ENCODE measurements at regions not wholly inside any gene's neighbourhood (a gene's known extent, or its start where the extent isn't known, plus 50 kb on each side); places are given as distances from the start of the nearest gene placed in this dataset.
"Not testable (repeated sequence)": the region's sequence is repeated elsewhere in the genome, so short reads cannot be mapped to it uniquely, and the experiment has no call there.

DNA sequence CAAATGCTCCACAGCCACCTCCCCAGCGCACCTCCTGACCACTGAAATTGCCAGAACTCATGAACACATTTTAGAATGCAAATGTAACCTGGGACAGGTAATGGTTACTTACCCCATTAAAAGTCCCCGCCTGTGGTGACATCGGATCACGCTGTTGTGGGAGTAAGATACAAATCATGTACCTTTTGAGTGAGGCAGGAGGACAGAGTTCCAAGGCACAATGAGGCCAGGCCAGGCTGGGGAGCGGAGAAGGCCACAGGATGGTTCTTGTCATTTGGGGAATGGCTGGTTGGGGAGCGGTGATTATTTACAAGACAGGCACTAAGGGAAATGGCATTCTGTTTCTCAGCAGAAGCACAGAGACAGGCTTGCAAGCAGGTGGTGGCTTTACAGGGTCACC, 490.0 kb downstream of the EDEM1 start:
- no peak for DNase-seq (ENCODE audit: low read depth in 2 of 2, low spot score in 1 of 2)

DNA sequence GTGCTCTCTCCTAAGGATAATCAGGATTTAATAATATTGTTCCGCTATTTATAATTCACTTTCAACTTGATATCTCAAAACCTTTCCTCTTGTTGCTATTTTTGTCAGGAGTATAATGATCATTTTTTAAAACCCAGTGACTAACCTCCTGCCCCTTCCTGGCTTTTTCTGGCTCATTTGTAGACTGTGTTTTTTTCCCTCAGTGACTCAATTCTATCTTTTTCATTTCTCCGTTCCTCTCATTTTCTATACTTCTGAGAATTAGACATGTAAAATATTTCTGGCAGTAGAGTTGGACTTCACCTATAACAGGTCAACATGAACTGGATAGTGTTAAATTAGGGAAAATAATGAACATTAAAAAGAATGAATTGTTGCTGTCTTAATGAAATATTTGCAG, 490.7 kb downstream of the EDEM1 start:
- DNase-seq (ENCODE audit: low read depth in 2 of 2, low spot score in 1 of 2): no peak

DNA sequence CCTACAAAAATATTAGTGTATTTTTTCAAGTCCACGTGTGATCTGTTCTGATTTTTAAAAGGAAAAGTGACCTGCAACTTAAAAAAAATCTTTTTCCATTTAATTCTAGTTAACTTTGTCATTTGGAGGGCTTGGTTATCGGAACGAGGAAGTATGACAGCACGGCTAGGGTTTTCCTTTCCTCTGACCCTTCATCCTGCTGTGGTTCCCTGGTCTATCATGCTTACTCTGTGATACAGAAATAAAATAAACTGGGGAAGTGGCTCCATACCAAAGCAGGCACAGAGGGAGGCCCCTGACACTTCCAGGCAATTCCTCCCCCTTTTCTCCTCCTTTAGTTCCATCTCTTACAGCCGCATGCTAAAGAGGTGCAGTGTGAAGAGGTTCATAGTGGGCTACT, 491.3 kb downstream of the EDEM1 start:
- DNase-seq (ENCODE audit: low read depth in 2 of 2, low spot score in 1 of 2): no peak

DNA sequence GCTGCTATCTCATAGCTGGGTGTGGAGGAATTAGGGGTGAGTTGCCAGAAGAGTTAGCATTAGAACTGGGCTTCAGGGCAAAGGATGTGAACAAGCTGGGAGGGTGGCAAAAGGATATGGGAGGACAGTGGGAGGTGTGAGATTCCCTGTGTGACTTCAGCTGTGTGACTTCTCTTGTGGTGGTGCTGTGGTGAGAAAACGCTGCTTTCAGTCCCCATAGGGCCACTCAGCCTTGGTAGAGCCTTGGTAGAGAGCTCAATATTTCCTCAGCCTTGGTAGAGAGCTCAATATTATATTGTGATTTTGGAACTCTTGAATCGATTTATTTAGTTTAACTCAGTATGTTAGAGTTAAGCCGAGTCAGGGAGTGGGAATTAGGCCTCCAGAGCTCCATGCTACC, 499.7 kb downstream of the EDEM1 start:
- no peak for DNase-seq (ENCODE audit: low read depth in 2 of 2, low spot score in 1 of 2)

DNA sequence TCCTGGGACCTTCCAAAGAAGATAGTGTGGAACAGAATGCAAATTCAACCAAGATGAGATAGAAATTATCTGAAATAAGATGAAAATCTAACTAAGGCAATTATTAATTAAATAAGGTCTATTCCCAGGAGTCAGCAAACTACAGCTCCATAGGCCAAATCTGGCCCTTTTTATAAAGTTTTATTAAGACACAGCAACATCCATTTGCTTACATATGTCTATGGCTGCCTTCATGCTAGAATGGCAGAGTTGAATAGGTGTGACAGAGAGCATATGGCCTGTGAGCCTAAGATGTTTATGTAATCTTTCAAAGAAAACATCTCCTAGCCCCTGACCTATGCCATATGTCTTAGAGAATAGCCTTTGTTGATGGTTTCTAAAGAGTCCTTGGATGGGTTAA, 503.0 kb downstream of the EDEM1 start:
- no peak for DNase-seq (ENCODE audit: low read depth in 2 of 2, low spot score in 1 of 2)

DNA sequence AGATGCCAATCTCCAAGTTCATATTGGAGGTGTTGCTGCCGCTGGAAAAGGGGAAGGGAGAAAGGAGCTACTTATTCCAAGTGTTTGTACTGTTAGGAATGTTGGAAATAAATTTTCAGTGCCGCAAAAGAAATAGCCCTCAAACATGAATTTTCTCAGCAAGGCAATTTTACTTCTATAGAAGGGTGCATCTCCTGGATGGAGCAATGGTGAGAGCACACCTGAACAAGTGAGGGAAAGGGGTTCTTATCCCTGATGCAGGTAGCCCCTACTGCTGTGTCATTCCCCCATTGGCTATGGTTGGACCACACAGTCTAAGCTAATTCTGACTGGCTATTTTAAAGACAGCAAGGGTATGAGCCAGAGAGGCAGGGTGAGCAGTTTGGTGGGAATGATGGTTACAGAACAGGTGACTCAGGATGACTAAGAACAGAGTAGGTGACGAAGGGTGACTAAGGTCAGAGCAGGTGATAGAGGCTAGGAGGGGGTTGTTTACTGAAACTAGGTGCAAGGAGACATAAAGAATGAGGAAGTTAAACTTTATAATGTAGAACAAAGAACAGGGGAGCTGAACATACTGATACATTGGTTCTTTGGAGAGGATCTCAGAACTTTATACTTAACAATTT, 503.5 kb downstream of the EDEM1 start:
- no peak for DNase-seq (ENCODE audit: low read depth in 2 of 2, low spot score in 1 of 2)

DNA sequence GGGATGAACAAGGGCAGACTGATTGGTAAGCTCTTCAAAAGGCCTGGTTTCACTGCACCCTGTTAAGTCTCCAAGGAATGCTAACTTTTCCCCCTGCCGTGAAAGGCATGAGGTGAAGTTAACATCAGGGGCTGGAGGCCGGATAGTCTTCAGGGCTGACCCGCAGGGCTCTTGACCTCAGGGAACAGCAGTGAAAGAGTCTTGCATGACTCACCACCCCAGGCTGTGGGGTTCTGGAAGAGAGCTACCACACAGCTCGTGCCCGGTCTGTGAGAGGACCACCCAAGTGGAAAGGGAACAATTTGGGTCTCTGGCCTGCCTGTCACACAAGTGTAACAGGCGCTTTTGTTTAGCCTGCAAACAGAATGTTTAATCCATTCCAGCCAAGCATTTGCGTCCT, 504.9 kb downstream of the EDEM1 start:
- no peak for DNase-seq (ENCODE audit: low read depth in 2 of 2, low spot score in 1 of 2)

DNA sequence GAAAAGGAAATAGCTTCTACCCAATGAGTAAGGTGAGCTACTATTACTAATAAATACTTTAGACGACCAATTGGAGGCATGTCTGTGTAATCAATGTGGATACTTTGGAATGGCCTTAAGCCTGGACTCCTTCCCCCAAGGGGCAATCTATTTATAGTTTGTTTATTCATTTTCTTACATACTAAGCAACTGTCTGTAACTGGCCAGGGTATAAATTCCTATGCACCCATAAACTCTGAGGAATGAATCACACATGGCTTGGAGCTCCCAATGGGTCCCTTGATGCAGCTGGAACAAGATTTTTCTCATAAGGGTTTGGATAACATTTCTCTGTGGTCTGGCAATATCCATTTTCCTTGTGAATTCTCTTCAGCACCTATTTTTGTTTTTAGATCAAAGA, 506.8 kb downstream of the EDEM1 start:
- DNase-seq (ENCODE audit: low read depth in 2 of 2, low spot score in 1 of 2): no peak

DNA sequence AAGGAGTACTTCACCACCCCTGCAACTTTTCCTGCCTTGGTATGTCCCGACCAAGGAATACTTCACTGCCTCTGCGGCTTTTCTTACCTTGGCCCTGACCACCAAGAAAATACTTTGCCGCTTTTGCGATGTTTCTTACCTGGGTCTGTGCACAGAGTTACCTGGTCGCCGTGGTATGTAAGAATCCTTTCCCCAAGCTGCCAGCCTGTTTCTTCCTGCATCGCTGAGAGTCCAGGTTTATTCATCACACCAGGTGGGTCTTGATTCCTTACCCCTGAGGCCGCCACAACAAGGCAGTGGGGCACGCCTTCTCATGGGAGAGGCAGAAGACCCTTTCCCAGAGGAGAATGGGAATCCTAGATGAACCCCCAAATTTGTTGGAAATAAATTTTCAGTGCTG, 511.3 kb downstream of the EDEM1 start:
- DNase-seq (ENCODE audit: low read depth in 2 of 2, low spot score in 1 of 2): no peak

DNA sequence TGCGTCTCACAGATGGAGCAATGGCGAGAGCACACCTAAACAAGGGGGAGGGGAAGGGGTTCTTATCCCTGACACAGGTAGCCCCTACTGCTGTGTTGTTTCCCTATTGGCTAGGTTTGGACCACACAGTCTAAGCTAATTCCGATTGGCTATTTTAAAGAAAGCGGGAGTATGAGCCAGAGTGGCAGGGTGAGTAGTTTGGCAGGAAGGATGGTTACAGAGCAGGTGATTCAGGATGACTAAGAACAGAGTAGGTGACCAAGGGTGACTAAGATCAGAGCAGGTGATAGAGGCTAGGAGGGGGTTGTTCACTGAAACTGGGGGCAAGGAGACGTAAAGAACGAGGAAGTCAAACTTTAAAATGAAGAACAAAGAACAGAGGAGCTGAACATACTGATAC, 511.8 kb downstream of the EDEM1 start:
- DNase-seq (ENCODE audit: low read depth in 2 of 2, low spot score in 1 of 2): no peak

DNA sequence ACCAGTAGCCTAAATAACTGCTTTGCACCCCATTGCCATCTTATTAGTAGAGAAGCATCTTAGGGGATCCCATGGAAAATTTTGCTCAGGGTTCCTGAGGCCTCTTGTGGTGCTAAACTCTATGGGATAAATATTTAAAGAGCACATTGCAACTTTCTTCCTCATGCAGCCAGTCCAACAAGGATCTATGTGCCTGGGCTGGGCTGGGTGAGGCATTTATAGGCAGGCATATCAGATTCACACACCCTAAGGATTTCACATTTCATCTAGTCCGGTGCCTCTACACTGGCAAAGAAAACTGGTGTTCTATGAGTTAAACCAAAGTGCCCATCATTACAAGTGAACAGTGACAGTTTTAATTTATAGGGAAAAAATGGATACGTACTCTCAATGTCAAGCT, 512.3 kb downstream of the EDEM1 start:
- DNase-seq (ENCODE audit: low read depth in 2 of 2, low spot score in 1 of 2): no peak

DNA sequence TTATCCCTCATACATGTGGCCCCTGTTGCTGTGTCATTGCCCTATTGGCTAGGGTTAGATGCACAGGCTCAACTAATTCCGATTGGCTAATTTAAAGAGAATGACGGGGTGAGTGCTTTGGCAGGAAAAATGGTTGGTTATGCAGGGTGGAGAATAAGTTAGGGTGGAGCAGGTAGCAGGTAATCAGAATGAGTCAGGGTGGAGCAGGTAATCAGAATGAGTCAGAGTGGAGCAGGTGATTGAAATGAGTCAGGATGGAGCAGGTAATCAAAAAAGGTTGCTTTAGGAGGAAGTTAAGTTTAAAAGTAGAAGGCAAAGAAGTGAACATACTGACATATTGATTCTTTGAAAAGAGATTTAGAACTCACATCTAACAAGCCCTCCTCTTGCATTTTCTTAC, 513.5 kb downstream of the EDEM1 start:
- DNase-seq (ENCODE audit: low read depth in 2 of 2, low spot score in 1 of 2): not testable (repeated sequence)

DNA sequence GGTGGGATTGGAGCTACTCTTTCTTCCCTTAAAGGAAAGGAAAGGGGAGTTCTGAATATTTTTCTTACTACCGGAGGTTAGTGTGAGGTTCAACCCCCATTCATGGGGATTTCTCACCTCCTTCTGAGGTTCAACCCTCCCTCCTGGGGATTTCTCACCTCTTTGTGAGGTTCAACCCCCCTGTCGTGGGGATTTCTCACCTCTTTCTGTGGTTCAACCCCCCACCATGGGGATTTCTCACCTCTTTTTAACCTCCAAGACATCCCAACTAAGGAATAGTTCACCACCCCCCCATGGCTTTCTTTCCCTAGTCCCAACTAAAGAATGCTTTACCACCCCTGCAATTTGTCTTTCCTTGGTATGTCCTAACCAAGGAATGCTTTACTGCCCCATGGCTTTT, 520.3 kb downstream of the EDEM1 start:
- DNase-seq (ENCODE audit: low read depth in 2 of 2, low spot score in 1 of 2): no peak

DNA sequence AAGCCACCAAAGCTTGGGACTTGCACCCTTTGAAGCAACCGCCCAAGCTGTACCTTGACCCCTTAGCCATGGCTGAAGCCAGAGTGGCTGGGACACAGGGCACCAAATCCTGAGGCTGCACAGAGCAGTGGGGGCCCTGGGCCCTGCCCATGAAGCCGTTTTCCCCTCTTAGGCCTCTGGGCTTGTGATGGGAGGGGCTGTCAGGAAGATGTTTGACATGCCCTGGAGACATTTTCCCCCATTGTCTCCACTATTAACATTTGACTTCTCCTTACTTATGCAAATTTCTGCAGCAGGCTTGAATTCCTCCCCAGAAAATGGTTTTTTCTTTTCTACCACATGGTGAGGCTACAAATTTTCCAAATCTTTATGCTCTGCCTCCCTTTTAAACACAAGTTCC, 522.2 kb downstream of the EDEM1 start:
- no peak for DNase-seq (ENCODE audit: low read depth in 2 of 2, low spot score in 1 of 2)

DNA sequence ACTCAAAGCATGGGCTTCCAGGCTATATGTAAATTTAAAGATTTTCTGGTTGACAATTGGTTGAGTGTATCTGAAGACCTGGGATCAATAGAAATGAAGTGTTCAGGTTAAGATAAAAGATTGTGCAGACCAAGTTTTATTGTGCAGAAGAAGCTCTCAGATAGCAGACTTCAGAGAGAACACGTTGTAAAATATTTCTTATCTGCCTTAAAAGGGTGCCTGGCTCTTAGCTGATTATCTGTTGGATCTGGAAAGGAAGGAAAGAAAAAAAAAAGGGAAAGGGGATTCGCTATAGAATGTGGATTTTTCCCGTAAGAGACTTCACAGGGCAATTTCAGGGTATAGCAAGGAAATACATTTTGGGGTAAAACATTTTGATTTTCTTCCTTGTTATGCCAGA, 523.2 kb downstream of the EDEM1 start:
- no peak for DNase-seq (ENCODE audit: low read depth in 2 of 2, low spot score in 1 of 2)

DNA sequence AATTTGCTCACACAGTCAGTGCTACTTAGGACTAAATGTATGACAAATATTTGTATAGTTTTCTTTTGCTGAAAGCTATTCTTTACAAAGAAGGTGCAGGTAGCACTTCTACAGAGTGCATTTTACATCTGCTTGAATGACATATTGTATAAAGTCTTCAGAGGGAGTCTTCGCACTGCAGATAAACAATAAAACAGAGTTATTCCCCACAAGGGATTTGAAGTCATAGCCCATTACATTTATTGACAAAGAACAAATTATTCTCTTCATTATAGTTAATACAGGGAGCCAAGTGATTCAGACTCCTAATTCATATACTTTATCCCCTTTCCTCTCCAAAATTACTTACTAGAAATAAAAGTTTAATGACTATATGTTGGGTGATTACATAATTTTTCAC, 529.7 kb downstream of the EDEM1 start:
- no peak for DNase-seq (ENCODE audit: low read depth in 2 of 2, low spot score in 1 of 2)

DNA sequence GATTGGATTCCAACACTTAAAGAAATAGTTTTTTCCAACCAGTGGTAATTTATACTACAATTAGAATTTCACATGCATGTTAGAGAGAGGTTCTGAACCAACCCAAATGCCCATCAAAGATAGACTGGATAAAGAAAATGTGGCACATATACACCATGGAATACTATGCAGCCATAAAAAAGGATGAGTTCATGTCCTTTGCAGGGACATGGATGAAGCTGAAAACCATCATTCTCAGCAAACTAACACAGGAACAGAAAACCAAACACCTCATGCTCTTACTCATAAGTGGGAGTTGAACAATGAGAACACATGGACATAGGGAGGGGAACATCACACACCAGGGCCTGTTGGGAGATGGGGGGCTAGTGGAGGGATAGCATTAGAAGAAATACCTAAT, 532.2 kb downstream of the EDEM1 start:
- not testable (repeated sequence) for DNase-seq (ENCODE audit: low read depth in 2 of 2, low spot score in 1 of 2)

DNA sequence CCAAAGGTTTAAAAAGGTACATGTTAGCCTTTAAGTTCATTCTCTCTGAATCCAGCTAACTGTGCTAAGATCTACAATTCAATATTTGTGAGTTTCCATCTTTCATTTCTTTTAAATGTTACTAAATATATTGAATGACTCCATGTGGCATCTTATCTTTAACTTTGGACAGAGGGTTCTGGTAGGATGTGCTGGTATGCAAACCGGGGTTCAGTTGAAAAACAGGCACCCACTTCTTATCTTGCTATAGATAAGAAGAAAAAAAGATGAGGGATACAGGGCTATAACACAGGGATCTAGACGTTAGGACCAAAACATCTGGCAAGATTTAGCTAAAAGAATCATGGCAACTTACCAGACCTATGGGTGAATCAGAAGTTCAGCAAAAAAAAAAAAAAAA, 538.3 kb downstream of the EDEM1 start:
- DNase-seq (ENCODE audit: low read depth in 2 of 2, low spot score in 1 of 2): no peak

DNA sequence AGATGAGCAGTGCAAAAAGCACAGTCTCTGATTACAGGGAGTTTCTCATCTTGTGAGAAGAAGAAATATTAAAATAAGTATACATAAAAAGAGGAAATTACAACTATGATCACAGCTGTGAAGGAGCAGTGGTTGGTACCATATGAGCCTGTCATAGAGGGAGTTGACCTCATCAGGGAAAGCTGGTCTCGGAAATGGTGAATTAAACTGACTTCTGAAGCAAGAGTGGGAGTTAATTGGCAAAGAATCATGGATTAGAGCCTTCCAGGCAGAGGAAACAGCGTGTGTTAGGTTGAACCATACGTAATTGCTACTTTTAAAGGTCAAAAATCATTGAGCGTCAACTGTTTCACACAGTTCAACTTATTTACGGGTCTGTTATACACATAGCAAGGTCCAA, 539.1 kb downstream of the EDEM1 start:
- no peak for DNase-seq (ENCODE audit: low read depth in 2 of 2, low spot score in 1 of 2)

DNA sequence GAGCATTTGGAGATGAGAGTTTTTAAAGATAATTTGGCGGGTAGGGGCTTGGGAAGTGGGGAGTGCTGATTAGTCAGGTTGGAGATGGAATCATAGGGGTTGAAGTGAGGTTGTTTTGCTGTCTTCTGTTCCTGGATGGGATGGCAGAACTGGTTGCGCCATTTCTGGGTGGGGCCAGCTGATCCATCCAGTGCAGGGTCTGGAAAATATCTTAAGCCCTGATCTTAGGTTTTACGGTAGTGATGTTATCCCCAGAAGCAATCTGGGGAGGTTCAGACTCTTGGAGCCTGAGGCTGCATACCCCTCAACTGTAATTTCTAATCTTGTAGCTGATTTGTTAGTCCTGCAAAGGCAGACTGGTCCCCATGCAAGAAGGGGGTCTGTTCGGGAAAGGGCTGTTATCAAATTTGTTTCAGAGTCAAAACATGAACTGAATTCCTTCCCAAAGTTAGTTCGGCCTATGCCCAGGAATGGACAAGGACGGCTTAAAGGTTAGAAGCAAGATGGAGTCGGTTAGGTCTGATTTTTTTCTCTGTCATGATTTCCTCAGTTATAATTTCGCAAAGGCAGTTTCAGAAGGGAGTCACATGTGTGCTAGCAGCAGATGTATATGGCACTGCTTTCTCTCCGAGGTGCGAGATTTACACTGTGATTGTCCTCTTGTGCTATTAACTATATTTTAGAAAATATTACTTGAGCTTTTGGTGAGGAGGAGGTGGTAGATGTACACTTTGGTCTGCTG, 540.4 kb downstream of the EDEM1 start:
- DNase-seq (ENCODE audit: low read depth in 2 of 2, low spot score in 1 of 2): no peak

DNA sequence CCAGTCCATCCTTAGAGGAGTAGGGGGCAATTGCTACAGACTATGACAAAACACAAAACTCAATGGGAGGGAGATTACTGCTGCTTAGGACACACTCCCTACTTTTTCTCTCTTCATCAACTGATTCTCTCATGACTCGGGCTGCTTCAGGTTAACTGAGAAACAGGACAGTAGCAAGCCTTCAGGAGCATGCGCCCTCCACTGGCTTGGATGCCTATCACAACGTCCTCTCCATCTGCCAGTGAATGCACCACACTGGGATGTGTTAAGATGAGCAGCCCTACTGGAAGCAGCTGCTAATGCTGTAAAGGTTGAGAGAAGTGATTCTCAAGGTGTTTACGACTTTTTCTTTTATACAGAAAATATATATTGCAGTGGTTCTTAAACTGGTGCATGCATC, 542.3 kb downstream of the EDEM1 start:
- no peak for DNase-seq (ENCODE audit: low read depth in 2 of 2, low spot score in 1 of 2)

DNA sequence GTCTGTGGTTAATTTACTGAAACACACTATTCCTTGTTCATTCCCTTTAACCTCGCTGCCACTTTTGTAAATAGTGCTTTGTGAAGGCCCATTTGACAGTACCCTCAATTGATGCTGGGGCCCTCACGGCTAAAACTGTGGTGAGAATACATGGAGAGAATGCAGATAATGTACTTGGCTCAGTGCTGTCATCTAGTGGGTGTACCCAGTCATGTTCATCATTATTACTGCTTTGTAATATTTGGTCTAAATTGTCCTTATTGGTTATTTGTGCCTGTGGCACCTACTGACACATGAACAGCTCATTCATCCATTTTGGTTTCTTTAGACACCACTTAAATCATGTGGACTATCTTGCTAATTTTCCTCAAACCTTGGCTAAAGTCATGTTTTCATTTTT, 543.6 kb downstream of the EDEM1 start:
- DNase-seq (ENCODE audit: low read depth in 2 of 2, low spot score in 1 of 2): no peak

DNA sequence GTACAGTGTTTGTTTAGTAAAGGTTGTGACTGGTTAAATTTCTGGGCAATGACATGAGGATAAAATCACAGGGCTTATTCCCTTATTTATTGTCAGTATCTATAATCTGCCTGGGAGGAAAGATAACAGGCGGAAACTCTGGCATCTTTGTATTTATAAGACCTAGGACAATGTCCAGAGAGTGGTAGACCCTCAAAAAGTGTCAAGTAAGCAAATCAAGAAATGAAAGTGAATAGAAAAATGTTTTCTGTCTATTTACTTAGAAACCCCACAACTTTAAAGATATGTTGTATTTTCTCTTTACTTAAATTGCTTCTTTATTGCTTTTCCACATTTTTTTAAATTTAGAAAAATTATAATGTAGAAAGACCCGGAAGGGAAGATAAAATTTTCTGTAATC, 544.6 kb downstream of the EDEM1 start:
- no peak for DNase-seq (ENCODE audit: low read depth in 2 of 2, low spot score in 1 of 2)
